ENCODE measurements at regions not wholly inside any gene's neighbourhood (a gene's known extent, or its start where the extent isn't known, plus 50 kb on each side); places are given as distances from the start of the nearest gene placed in this dataset.

- no peak for TF ChIP-seq CTCF (conservative IDR thresholded peaks at IDR 0.05 in 1 of 2, IDR thresholded peaks at IDR 0.05 in 1 of 2; ENCODE audit: extremely low read depth in 1 of 2, insufficient read depth in 1 of 2, low read depth in 1 of 2, low read length in 2 of 2)
- TF ChIP-seq EZH2 (IDR thresholded peaks at IDR 0.05; ENCODE audit: borderline replicate concordance, low read length) = no peak
Measured at GRCh38 chr3:135500034-135500433, 465.5 kb upstream of the PPP2R3A start.

Measured in mammary epithelial cell (primary cell).